Chondrocyte (in vitro differentiated cells): ENCODE measurements at regions not wholly inside any gene's neighbourhood (a gene's known extent, or its start where the extent isn't known, plus 50 kb on each side); places are given as distances from the start of the nearest gene placed in this dataset.

Experiments
- DNase-seq: peaks from one replicate; pipeline ENCODE4 v3.0.0; 2021; ENCODE audit warnings: mixed read lengths, low spot score
- H3K27ac Mint-ChIP-seq: one replicate; pipeline ENCODE4 v1.8.0; 2021; ENCODE audit warnings: mild to moderate bottlenecking, moderate library complexity, mixed read lengths; ENCODE audit not compliant: unreplicated experiment
- H3K27me3 Mint-ChIP-seq: 2 replicates; pipeline ENCODE4 v1.8.0; 2021; ENCODE audit warnings: low read depth, mixed read lengths
- H3K36me3 Mint-ChIP-seq: 2 replicates; pipeline ENCODE4 v1.8.0; 2021; ENCODE audit warnings: low read depth, mixed read lengths
- H3K4me1 Mint-ChIP-seq: 2 replicates; pipeline ENCODE4 v1.8.0; 2021; ENCODE audit warnings: low read depth, mild to moderate bottlenecking, mixed read lengths
- H3K4me3 Mint-ChIP-seq: one replicate; pipeline ENCODE4 v1.8.0; 2021; ENCODE audit warnings: mild to moderate bottlenecking, moderate library complexity, mixed read lengths; ENCODE audit not compliant: unreplicated experiment
- H3K9me3 Mint-ChIP-seq: 2 replicates; pipeline ENCODE4 v1.8.0; 2021; ENCODE audit warnings: low read depth, mixed read lengths
- CTCF ChIP-seq: fragments of 200-600 bp; sonication (generic); IDR thresholded peaks from 2 replicates; pipeline ENCODE4 v1.5.0; 2021; ENCODE audit warnings: antibody characterized with exemption, mild to moderate bottlenecking, moderate library complexity

DNA sequence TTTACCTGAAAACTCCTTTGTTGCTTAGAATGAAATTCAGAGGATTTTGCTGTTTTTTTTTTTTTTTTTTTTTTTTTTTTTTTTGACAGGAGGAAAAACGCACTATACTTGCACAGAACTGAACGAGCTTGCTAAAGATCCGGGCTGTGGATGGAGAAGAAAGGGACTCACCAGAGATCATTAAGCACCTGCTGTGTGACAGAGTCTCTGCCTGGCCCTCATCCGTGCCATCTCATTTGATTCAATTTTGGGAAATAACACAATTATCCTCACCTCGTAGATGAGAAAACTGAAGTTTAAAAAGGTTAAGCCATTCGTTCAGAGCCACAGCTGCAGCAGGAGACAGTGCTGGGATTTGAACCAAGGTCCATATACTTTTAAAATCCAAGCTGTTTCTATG lies 775.4 kb upstream of the ID2 start:
- Mint-ChIP-seq H3K36me3 (no peaks in the 10 kb centered on the region), H3K4me3 (no peak overlapping the region), H3K27ac (no peak overlapping the region), H3K9me3 (no peaks in the 10 kb centered on the region), H3K27me3 (peaks cover 2% of the 10 kb centered on the region), H3K4me1 (peaks cover 8% of the 10 kb centered on the region)
- no peak for DNase-seq
- no peak for TF ChIP-seq CTCF

DNA sequence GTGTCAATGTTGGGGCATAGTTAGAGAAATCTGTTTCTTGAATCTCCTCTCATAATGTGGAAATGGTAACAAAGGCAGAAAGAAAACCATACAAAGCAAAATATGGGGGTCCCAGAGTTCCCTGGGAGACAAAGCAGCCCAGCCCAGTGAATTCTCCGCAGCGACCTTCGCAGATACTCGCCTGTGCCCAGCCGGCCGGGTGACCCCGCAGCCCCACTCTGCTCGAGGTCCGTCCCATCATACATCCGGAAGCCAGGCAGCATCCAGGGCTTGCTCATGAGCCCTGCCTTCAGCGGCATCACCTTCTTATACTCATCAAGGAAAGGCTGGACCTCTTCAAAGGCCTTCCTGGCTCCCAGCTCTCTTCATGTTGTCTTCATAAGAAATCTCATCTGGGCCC lies 774.8 kb upstream of the ID2 start:
- H3K27ac Mint-ChIP-seq, result no peak overlapping the region
- TF ChIP-seq CTCF, result no peak
- no peak for DNase-seq
- H3K4me3 Mint-ChIP-seq, result no peak overlapping the region
- no peaks in the 10 kb centered on the region for H3K36me3 Mint-ChIP-seq
- H3K27me3 Mint-ChIP-seq, result peaks cover 2% of the 10 kb centered on the region
- no peaks in the 10 kb centered on the region for H3K9me3 Mint-ChIP-seq
- peaks cover 8% of the 10 kb centered on the region for H3K4me1 Mint-ChIP-seq

DNA sequence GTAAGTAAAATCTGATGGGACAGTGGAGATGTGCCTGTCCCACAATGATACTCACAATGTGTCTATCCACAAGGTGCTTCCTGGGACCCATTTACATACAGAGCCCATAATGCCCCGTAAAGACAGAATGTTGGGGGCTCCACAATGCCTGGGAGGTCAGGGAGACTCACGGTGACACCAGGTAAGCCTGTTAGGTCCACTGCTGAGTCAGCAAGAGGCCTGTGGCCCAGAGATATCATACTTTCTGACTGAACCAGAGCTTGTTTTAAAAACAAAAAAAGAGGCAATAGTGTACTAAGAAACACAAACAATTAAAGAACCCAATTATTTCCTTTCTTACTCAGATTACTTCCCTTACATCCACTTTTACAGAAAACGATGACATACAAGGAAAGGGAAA lies 771.1 kb upstream of the ID2 start:
- Mint-ChIP-seq H3K27me3 (no peaks in the 10 kb centered on the region), H3K4me3 (no peak overlapping the region), H3K36me3 (no peaks in the 10 kb centered on the region), H3K9me3 (no peaks in the 10 kb centered on the region), H3K4me1 (peaks cover 12% of the 10 kb centered on the region), H3K27ac (no peak overlapping the region)
- DNase-seq, result no peak
- TF ChIP-seq CTCF, result no peak

DNA sequence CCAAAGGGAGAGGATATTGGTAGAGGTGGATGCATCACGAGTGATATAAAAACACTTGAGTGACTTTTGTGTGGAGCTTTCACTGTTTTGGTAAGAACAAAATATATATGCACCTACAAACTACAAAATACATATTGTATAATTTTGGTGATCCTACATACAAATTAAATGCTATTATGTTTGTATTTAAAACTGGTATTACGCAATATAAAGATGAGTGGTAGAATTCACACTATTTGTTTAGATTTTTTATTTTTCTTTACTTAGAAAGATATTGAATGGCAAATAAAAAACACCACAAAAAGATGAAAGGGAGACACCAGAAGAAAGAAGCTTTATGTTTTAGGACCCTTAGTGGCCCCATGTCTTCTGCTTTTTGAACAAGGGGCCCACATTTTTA lies 770.7 kb upstream of the ID2 start:
- H3K27me3 Mint-ChIP-seq, result no peaks in the 10 kb centered on the region
- no peak for TF ChIP-seq CTCF
- H3K4me3 Mint-ChIP-seq, result no peak overlapping the region
- no peak for DNase-seq
- peaks cover 12% of the 10 kb centered on the region for H3K4me1 Mint-ChIP-seq
- no peaks in the 10 kb centered on the region for H3K9me3 Mint-ChIP-seq
- H3K27ac Mint-ChIP-seq, result no peak overlapping the region
- H3K36me3 Mint-ChIP-seq, result no peaks in the 10 kb centered on the region

- no peak overlapping the region for H3K4me3 Mint-ChIP-seq
- no peak for TF ChIP-seq CTCF
- no peak overlapping the region for H3K27ac Mint-ChIP-seq
- no peak for DNase-seq
- H3K27me3 Mint-ChIP-seq, result no peaks in the 10 kb centered on the region
- H3K4me1 Mint-ChIP-seq, result peaks cover 10% of the 10 kb centered on the region
- no peaks in the 10 kb centered on the region for H3K36me3 Mint-ChIP-seq
- H3K9me3 Mint-ChIP-seq, result no peaks in the 10 kb centered on the region
Observed at GRCh38 chr2:7913974-7914373, 767.9 kb upstream of the ID2 start.
